ENCODE measurements at regions not wholly inside any gene's neighbourhood (a gene's known extent, or its start where the extent isn't known, plus 50 kb on each side); places are given as distances from the start of the nearest gene placed in this dataset.

GRCh38 chr1:195501118-195501517, 1107.1 kb downstream of the KCNT2 start:
- DNase-seq: no peak

GRCh38 chr1:195495720-195496635, 1112.3 kb downstream of the KCNT2 start:
- no peak for DNase-seq

- no peak for DNase-seq
Observed at GRCh38 chr1:195482137-195482536, 1126.1 kb downstream of the KCNT2 start.

GRCh38 chr1:195481293-195481692, 1126.9 kb downstream of the KCNT2 start:
- DNase-seq: no peak

DNA sequence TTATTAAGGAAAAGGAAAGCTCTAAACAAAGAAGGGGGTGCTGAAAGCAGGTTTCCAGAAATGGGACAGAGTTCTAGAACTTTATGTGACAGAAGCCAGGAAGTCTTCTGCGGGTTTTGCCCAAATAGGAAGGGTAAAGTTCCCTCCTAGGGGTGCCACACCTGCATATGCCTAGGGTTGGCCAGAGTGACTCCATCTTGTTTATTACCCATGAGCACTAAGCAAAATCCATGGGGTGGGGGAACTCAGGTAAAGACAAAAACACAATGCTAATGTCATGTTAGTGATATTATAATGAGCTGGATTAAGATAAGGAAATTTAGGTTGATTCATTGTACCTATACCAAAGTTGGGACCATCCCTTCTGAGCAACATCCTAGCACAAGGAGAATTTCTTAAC, 1132.7 kb downstream of the KCNT2 start:
- no peak for DNase-seq

GRCh38 chr1:195472291-195472690, 1135.9 kb downstream of the KCNT2 start:
- no peak for DNase-seq

- DNase-seq: no peak
Observed at GRCh38 chr1:195466639-195467038, 1141.6 kb downstream of the KCNT2 start.

- DNase-seq: peak; percentile 44
Observed at GRCh38 chr1:195462646-195463045, 1145.6 kb downstream of the KCNT2 start.

GRCh38 chr1:195462152-195462551, 1146.1 kb downstream of the KCNT2 start:
- no peak for DNase-seq

GRCh38 chr1:195458365-195458764, 1149.9 kb downstream of the KCNT2 start:
- DNase-seq: no peak

- no peak for DNase-seq
Observed at GRCh38 chr1:195450794-195451193, 1157.4 kb downstream of the KCNT2 start.

GRCh38 chr1:195439661-195440060, 1168.6 kb downstream of the KCNT2 start:
- no peak for DNase-seq

- DNase-seq: no peak
Observed at GRCh38 chr1:195434566-195435203, 1173.6 kb downstream of the KCNT2 start.

DNA sequence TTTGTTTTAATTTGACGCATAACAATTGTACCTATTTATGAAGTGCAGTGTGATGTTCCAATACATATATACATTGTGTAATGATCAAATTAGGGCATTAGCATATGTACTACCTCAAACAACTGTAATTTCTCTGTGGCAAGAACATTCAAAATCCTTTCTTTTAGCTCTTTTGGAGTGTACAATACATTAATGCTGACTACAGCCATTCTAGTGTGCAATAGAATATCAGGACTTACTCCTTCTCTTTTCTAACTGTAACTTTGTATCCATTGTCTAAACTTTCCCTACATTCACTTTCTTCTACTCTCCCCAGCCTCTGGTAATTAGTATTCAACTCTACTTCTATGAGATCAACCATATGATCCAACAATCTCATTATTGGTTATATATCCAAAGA, 1177.4 kb downstream of the KCNT2 start:
- DNase-seq: no peak

- no peak for DNase-seq
Observed at GRCh38 chr1:195428927-195429326, 1179.3 kb downstream of the KCNT2 start.

DNA sequence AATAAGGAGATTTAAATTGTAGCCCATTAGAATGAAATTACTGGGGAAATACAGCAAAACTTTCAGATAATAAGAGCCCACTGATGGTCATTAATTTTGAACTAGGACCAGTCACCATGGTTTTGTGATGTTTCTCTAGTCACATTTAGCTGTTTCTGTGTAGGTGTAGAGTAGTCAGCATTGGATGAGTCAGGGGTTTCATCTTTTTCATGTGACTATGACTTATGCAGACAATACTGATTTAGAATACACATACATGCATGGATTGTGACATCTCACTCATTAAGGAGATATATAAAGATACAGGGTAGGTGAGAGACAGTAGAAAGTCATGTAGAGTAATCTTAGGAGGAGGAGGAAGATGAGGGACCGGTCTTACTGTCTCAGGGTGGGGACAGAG, 1192.7 kb downstream of the KCNT2 start:
- DNase-seq: no peak

GRCh38 chr1:195394567-195394966, 1213.7 kb downstream of the KCNT2 start:
- DNase-seq: no peak

GRCh38 chr1:195376190-195376589, 1232.0 kb downstream of the KCNT2 start:
- DNase-seq: peak; percentile 13

DNA sequence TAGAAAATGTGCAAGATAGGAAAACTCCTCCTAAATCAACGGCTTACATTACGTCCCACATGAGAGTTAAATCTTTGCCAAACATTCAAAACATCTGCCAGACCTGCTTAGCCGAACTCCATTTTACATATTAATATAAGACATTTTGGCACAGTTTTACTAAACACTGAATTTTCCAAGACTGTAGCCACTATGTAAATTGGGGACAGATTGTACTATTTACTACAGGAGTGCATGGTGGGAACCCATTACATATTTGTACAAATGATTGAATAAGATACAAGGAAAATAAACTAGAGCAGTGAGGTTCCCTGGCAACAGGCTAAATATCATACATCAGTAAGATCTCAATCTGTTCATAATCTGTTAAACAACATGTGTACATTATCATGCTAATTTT, 1234.4 kb downstream of the KCNT2 start:
- no peak for DNase-seq

GRCh38 chr1:195345149-195345548, 1263.1 kb downstream of the KCNT2 start:
- no peak for DNase-seq

DNA sequence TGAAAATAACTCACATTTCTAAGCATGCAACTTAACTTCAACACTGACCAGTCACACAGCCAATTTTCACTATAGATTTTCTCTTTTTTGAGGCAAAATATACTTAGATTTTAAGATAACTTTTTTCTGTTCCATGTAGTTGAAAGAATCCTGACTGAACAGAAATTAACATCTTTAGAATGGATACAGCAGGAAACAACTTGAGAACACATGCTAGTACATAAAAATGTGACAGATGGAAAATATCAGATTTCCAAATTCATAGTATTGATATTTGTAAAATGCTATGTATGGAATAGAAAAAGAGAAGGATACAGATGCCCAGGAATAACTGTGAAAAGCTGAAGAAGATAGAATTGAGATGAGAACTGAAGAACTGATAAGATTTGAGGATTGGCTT, 1270.6 kb downstream of the KCNT2 start:
- DNase-seq: no peak

DNA sequence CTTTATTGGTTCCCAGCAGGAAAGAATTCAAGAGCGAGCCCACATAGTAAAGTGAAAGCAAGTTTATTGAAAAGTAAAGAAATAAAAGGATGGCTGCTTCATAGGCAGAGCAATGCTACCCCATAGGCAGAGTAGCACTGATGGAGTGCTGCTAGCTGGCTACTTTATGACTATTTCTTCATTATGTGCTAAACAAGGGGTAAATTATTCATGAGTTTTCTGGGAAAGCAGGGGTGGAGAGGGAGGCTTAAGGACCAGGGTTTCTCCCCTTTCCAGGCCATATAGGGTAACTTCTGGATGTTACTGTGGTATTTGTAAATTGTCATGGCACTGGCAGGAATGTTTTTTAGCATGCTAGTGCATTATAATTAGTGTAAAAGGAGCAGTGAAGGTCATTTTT, 1271.4 kb downstream of the KCNT2 start:
- DNase-seq: no peak

- DNase-seq: peak; percentile 24
Observed at GRCh38 chr1:195335541-195335940, 1272.7 kb downstream of the KCNT2 start.

- DNase-seq: no peak
Observed at GRCh38 chr1:195332102-195332501, 1276.1 kb downstream of the KCNT2 start.

All from EL (cell line).